Pulmonary artery endothelial cell (primary cell): ENCODE measurements at regions not wholly inside any gene's neighbourhood (a gene's known extent, or its start where the extent isn't known, plus 50 kb on each side); places are given as distances from the start of the nearest gene placed in this dataset.
A peak's percentile ranks its signal among the peaks of the same experiment; 100 is the strongest.
"Not testable (repeated sequence)": the region's sequence is repeated elsewhere in the genome, so short reads cannot be mapped to it uniquely, and the experiment has no call there.

Source experiments
- DNase-seq: peaks from one replicate; pipeline ENCODE4 v3.0.0-alpha.2; 2011; ENCODE audit warnings: low read depth, low spot score

GRCh38 chr16:86825631-86826030 lies 247.3 kb downstream of the FOXL1 start:
- DNase-seq: no peak

GRCh38 chr16:86826941-86827340 lies 248.6 kb downstream of the FOXL1 start:
- DNase-seq: no peak

GRCh38 chr16:86827521-86827920 lies 249.2 kb downstream of the FOXL1 start:
- DNase-seq: no peak

- no peak for DNase-seq
These were observed 249.9 kb downstream of the FOXL1 start for GRCh38 chr16:86828202-86828601.

GRCh38 chr16:86828653-86829052 lies 250.3 kb downstream of the FOXL1 start:
- no peak for DNase-seq

GRCh38 chr16:86831366-86831765 lies 253.0 kb downstream of the FOXL1 start:
- DNase-seq: no peak

GRCh38 chr16:86833136-86833535 lies 254.8 kb downstream of the FOXL1 start:
- no peak for DNase-seq

GRCh38 chr16:86834451-86835035 lies 256.2 kb downstream of the FOXL1 start:
- DNase-seq: no peak

GRCh38 chr16:86835982-86836381 lies 257.6 kb downstream of the FOXL1 start:
- DNase-seq: no peak

GRCh38 chr16:86836503-86837129 lies 258.3 kb downstream of the FOXL1 start:
- DNase-seq: peak; percentile 72

- DNase-seq: no peak
These were observed 265.5 kb downstream of the FOXL1 start for GRCh38 chr16:86843812-86844211.

- DNase-seq: no peak
These were observed 266.3 kb downstream of the FOXL1 start for GRCh38 chr16:86844695-86845094.

GRCh38 chr16:86846136-86846535 lies 267.8 kb downstream of the FOXL1 start:
- DNase-seq: no peak

- no peak for DNase-seq
These were observed 270.5 kb downstream of the FOXL1 start for GRCh38 chr16:86848821-86849220.

GRCh38 chr16:86850670-86851069 lies 272.3 kb downstream of the FOXL1 start:
- DNase-seq: no peak

- no peak for DNase-seq
These were observed 273.8 kb downstream of the FOXL1 start for GRCh38 chr16:86852135-86852534.

- DNase-seq: no peak
These were observed 275.8 kb downstream of the FOXL1 start for GRCh38 chr16:86854058-86854621.

- no peak for DNase-seq
These were observed 276.4 kb downstream of the FOXL1 start for GRCh38 chr16:86854626-86855294.

GRCh38 chr16:86856946-86857586 lies 278.7 kb downstream of the FOXL1 start:
- no peak for DNase-seq

- no peak for DNase-seq
These were observed 279.5 kb downstream of the FOXL1 start for GRCh38 chr16:86857807-86858206.

- no peak for DNase-seq
These were observed 280.2 kb downstream of the FOXL1 start for GRCh38 chr16:86858501-86858900.

- not testable (repeated sequence) for DNase-seq
These were observed 283.0 kb downstream of the FOXL1 start for GRCh38 chr16:86861270-86861858.
